H4 (cell line): ENCODE measurements at regions not wholly inside any gene's neighbourhood (a gene's known extent, or its start where the extent isn't known, plus 50 kb on each side); places are given as distances from the start of the nearest gene placed in this dataset.

Experiments used
- DNase-seq: peaks from one replicate; pipeline ENCODE4 v3.0.0-alpha.2; 2015; ENCODE audit warnings: low spot score

DNA sequence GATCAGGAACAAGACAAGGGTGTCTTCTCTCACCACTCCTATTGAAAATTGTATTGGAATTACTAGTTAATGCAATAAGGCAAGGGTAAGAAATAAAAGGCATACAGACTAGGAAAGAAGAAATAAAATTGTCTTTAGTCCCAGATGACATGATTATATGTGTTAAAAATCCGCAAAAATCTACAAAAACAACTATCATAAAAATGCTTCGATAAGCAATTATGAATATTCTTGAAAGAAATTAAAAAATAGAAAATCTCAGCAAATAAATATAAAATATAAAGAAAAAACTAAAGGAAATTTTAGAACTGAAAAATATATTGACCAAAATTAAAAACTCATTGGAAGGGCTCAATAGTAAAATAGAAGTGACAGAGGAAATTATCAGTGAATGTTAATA lies 243.3 kb downstream of the ZNF674 start:
- DNase-seq = no peak

DNA sequence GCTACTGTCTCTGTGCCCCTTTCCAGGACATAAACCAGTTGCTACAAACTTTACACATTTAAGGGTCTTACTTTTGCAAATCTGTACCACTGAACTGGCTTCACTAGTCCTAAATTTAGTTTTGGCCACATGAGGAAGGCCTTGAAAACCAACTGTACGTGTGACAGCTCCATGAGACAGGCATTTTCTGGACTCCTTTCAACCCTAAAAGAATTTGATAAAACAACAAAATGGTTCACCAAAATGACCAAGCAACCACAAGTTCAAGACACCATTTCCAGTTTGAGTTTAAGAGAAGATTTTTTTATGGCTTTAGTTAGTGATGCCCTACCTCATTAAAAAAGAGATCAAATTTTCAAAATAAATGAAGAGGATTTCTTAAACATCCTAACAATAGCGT lies 246.4 kb downstream of the ZNF674 start:
- no peak for DNase-seq

DNA sequence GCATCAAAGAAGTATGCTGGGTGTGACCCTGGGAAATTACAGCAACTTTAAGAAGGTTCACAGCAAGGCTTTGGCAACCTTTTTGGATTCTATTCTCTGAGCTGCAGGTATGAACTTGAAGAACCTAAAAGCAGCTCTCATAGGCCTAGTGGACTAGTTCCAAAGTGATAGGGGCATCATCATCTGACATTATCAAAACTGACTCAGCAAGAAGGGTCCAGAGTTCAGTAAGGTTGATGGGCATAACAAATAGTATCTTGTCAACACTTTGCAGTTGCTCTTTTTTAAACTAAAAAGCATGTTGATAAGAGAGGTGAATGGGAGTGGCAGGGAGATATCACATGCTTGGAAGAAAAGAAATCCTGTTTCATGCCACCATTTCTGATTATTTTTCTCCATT lies 249.3 kb downstream of the ZNF674 start:
- DNase-seq = no peak

DNA sequence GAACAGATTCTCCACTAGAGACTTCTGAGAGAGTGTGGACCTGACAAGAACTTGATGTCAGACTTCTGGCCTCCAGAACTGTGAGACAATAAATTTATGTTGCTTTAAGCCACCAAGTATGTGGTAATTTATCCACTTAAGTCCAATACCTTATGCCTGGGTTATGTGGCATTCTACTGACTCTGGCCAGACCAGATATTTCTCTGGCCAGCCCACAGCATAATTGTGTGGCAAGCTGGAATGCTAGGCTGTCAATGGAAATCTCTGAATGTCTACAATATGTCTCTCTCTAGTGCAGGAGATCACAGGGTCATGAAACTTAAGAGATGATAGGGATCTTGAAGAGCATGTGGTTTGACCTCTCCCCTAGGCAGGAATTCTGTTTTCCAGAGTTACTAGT lies 251.0 kb downstream of the ZNF674 start:
- peak; percentile 23 for DNase-seq

DNA sequence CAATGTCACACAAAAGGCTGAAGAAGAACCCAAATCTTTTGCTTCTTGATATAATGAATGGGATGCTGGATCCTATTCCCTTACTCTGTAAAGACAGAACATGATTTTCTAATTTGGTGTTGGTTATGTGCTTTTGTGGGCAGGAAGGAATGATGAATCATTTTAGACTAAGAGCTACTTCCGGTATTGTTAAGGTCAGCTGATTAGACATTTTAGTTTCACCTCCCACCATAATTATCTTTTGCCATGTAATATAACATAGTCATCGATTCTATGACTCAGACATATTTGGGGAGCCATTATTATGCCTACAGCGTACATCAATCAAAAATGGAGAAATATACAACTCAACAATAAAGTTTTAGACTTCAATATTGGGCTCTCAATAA lies 265.3 kb downstream of the ZNF674 start:
- DNase-seq = peak; percentile 30

DNA sequence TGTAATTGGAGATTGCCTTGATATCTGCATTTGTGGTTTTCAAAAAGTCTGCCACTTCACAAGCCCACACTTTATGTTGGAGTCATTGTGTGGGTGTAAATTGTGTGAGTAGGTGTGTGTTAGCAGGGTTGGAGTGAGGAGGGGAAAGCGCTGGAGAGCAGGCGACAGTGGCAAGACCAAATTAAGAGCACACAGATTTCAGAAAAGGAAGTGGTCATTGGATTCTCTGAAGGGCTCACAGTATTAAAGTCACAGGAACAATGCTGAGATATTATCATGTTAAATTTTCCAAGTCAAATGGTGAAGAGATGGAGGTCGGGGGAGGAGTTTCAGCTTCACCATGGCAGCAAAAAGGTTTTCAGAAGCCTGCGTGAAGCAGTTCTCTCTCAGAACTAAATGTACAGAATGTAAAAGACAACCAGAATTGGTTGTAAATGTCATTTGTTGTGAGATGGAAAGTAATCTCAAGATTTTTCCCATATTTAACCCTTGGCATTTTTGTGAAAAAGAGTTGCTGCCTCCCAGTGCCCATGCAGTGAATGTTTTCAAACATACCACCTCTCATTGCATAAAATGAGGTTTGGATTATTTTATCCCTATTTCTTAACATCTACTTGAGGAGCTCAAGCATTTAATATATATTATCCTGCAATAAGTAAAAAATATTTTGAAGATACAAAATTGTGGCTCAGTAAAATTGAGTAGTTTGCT lies 265.9 kb downstream of the ZNF674 start:
- DNase-seq = no peak

DNA sequence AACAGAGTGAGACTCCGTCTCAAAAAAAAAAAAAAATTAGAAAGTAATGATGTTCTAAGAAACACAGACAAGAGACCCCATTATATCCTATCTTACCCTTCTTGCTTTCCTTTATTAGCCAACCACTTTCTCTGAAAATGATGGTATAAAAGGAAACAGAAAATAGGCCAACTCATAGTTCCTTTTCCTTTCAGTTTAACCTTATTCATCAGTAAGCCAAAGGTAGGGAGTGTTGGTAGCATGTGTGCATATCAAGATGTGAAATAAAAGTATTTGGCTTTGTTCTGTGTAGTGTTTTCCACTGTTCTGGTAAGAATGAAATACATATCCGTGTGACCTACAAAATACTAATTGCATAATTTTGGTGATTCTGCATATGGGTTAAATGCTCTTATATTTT lies 266.6 kb downstream of the ZNF674 start:
- DNase-seq = no peak

DNA sequence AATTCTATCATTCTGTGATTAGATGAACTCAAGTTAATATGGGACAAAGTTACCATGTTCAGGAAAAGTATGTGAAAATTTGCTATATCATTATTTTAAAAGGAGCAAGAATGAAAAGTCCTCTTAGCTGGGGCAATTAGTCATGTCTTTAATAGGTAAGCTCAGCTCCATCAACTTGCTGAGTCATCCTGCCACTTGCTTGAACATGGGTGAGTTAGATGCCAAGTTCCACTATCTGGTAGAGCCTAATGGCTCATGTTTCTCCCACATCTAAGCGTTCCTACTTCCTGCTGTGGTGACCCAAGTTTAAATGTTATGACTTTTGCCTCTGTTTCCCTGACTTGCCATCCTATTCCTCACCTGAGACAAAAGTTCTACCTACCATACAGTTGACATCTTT lies 276.8 kb downstream of the ZNF674 start:
- DNase-seq = peak; percentile 68

DNA sequence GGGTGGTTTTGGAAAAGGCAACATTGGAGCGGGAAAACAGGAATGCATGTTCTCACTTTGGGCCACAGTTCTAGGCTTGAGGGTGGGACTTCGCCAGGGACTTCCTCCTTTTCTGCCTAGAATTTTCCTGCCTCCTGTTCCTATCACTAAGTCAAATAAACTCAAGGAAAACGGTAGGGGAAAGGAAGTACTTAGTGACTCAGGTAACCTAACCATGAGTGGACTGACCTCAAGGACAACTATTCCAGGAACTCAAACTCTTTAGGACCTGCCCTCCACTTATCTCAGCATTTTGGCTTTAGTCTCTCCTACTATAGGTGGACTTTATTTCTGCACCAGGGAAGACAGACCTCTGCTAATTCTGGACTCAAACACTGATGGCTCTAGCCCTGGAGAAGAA lies 281.7 kb downstream of the ZNF674 start:
- no peak for DNase-seq

DNA sequence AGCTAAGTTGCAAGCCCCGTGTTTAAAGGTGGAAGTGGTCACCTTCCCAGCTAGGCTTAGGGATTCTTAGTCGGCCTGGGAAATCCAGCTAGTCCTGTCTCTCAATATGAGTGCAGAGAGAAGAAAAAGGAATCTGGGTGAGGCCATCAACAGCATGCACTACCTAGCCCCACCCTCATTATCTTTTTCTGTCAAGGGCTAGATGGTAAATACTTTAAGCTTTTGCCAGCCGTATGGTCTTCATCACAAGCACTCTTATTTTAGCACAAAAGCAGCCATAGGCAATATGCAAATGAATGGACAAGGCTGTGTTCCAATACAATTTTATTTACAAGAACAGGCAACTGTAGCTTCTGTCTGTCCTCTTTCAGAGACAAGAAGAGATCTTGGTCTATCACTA lies 282.9 kb downstream of the ZNF674 start:
- no peak for DNase-seq

DNA sequence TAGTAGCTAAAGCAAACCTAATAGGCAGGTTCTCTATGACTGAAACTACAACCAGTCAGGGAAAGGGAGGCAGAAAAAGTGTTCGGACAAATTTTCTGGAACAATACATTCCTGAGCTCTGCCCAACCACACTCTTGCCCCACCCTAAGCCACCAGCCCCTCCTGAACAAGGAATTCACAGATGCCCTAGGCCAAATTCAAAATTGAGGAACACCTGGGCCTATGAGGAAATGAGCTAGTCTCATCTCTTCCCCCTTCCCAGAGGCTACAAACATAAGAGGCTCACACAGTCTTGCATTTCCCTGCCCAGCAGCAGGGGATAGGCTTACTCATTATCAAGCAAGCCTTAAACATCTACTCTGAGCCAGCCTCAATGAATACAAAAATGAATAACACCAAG lies 284.7 kb downstream of the ZNF674 start:
- no peak for DNase-seq

DNA sequence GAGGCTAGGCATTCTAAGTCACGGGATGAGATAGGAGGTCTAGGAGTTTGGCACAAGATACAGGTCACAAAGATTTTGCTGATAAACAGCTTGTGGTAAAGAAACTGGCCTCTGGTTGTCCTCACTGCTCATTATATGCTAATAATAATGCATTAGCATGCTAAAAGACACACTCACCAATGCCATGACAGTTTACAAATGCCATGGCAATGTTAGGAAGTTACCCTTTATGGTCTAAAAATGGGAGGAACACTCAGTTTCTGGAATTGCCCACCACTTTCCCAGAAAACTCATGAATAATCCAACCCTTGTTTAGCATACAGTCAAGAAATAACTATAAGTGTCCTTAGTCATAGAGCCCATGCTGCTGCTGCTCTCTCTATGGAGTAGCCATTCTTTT lies 286.9 kb downstream of the ZNF674 start:
- no peak for DNase-seq

DNA sequence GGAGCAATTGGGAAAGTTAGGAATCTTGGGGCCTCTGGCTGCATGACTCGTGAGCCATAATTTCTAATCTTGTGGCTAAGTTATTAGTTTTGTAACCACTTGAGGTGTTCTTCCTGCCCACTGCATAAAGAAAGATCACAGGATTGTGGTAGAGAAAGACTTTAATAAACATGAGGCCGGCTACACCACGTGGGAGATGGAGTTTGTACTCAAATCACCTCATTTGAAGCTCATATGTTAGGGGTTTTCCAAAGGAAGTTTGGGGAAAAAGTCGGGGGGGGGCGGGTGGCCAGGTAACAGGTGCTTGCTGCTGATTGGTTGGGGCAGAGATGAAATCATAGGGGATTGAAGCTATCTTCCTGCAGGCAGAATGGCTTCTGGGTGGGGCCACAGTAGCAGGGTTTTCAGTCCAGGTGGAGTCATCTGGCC lies 287.8 kb downstream of the ZNF674 start:
- DNase-seq = no peak

DNA sequence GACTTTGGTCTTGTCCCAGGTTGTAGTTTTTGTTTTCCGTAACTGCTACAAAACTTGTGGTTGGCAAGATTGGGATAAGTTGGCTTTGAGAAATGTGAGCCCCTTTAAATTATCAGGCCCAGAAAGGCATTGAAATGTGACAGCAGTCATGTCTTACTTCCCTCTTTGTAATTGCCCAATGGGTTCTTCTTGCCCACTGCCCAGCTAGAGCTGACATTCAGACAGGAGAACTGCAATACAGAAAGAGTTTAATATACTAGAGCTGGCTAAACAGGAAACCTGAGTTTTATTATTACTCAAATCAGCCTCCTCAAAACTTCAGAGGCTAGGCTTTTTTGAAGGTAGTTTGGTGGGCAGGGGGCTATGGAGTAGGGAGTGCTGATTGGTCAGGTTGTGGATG lies 288.3 kb downstream of the ZNF674 start:
- no peak for DNase-seq

DNA sequence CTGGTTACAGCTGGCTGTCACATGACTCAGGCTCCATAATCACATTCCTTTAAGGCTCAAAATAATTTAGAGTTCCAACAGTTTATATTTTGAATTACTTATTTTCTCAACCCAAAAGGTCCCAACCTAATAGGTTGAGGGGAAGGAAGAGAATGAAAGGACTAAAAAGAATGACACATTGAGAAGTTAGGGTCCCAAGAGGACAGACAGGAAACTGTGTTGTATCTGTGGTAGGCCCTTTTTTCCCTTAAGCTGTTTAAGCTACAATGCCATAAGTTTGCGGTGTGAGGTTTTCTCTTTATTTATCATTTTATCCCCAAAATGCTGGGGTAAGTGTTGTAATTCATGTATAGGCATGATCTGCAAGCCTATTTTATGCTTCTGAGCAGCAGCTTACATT lies 290.2 kb downstream of the ZNF674 start:
- DNase-seq = no peak

DNA sequence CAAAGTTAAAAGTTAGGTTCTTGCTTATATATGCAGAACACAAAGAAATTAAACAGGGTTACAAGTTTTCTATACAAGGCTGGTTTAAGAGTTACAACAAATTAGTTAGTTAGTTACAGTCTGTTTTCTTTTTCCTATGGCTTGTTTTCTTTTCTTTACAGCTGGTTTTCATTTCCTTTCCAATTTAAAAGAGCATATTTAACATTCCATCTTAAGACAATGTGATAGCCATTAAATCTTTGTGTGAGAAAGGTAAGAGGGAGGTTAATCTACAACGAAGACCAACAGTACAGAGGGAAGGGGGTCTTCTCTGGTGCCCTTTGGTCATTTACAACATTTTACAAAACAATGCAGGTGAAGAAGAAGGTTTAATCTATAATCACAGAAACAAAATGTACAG lies 290.6 kb downstream of the ZNF674 start:
- DNase-seq = no peak

DNA sequence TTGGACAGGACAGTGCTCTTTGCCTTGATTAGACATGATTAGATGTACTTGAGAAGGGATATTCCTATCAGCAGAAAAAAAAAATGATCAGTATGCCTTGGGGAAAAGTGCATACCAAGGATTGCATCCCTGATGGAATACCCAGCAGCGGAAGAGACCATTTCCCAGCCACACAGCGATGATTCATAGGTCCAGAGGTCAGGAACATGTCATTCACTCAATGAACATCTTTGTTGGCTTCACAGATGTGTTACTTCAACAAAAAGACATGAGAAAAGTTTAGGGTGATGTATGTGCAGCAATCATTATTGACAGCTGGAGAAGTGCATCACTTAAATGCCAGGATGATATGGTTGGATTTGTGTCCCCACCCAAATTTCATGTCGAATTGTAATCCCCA lies 293.5 kb downstream of the ZNF674 start:
- DNase-seq = no peak

DNA sequence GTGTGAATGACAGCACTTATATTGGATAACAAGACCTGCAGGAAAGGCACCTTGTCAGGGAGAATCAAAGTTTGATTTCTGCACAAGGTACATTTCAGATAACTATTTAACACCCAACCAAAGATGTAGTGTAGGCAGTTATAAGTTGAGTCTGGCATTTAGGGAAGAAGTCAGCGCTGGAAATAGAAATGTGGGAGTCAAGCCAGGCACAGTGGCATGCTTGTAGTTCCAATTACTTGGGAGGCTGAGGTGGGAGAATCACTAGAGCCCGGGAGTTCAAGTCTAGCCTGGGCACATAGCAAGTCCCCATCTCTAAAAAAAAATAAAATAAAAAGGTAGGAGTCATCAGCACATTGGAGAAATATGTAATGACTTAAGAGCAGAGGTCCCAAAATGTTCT lies 295.1 kb downstream of the ZNF674 start:
- no peak for DNase-seq

DNA sequence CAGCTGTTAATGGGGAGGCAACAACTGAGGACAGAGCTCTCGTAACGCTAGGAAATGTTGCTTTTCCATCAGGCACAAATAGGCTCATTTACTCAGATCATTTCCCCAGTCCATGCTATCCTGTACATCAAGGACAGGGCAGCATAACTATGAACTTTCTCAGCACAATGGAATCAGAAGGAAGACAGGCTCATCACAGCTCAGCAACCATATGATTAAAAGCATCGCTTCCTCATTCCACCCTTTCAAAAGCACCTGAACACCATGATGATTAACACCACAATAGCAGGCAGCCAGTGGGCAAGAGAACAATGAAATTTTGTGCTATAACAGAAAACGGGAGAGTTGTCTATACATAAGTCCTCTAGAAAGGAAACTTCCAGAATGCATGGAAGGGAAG lies 297.8 kb downstream of the ZNF674 start:
- DNase-seq = no peak

DNA sequence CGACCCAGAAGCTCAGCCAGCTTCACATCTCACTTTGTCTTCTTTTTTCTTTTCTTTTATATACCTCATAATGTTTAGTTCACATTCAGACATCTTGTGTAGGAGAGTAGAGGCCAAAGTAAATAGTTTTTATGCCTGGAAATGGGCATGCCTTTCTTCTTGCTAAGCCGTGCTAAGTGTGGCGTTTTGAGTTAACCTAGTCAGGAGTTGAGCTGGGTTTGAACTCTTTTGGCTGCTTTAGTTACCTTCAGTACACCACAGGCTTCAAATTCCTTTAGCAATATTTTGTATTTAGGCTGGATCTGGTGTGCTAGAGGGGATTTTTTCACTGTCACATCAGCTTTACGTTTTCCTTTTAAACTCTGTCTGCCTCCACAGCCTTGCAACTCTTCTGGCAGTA lies 300.8 kb downstream of the ZNF674 start:
- no peak for DNase-seq

DNA sequence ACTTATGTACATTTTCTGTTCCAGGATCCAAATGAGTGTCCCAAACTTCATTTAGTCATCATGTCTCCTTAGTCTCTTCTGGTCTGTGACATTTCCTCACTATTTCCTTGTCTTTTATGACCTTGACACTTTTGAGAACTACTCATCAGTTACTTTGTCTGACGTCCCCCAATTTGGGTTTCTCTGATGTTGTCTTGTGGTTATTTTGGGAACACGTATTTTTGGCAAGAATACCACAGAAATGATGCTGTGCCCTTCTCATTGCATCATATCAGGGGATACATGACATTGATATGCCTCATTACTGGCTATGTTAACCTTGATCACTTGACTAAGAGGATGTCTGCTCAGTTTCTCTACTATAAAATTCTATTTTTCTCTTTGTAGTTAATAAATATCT lies 308.8 kb downstream of the ZNF674 start:
- no peak for DNase-seq

DNA sequence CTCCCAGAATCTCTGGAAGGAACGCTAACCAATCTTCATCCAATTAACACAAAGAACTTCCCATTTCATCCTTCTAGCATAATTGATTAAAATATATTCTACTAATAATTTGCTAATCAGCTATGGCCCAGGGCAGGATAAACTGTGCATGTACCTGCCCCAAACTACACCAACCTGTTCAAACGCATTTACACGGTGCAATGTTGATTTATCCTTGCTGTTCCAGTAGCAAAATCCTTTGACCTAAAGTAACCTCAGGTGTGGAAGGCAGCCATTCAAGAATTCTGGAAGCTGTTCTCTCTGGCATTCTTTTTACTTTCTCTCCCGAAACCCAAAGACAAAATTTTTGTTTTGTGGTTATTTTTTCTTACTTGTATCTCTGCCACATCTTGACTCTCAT lies 309.4 kb downstream of the ZNF674 start:
- DNase-seq = no peak

DNA sequence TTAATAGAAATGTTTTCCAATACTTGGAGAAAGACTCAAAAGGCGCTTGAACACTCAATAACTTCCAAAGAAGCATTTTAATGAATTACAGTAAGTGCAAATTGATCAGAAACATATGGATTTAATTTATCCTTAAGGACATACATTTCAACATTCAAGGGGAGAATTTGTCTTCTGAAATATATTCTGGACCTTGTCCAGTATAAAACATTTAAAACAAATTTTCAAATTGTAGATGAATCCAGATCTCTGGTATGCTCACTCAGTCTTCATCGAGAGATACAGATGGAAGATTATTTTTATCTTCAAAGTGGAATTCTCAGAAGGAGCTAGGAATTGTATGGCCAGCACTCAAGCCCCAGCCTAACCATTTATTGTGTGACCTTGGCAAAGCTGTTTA lies 310.4 kb downstream of the ZNF674 start:
- DNase-seq = no peak

DNA sequence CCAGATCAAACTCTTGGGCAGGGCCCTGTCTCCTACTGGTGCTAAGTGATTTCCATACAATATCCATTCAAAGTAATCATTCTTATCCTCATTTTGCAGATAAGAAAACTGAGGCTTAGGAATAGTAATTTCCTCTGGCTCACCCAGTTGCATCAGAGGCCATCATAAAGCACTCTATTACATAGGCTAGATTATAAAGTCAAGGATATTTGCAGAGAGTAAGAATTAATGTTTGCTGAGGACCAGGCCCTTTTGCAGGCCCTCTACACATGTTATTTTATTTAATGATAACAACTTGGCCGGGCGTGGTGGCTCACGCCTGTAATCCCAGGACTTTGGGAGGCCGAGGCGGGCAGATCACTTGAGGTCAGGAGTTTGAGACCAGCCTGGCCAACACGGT lies 316.8 kb downstream of the ZNF674 start:
- no peak for DNase-seq

DNA sequence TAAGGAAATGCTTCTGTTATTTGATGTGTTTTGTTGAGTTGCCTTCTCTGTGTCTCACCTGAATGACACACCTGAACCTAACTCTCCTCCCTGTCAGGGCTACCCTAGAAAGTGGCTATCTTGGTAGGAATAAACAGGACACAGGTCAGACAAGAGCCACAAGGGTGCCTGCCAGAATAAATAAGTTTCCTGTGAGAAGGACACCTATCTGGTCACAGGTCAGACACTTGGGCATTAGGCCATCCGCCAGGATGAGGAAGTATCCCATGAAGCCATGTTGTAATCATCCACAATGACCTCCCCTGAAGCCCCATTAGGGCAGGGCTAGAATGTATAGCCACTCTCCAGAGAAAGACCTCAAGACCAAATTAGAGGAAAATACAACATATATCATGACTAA lies 318.8 kb downstream of the ZNF674 start:
- no peak for DNase-seq
